Right lobe of liver (tissue), 4 donors: ENCODE measurements at regions not wholly inside any gene's neighbourhood (a gene's known extent, or its start where the extent isn't known, plus 50 kb on each side); places are given as distances from the start of the nearest gene placed in this dataset.

Source experiments
- CTCF ChIP-seq, 4 donors: fragments of 200-600 bp in 3 of 4; fragments of 450-650 bp in 1 of 4; IDR thresholded peaks; one replicate each; pipeline versions ENCODE4 v1.5.1 to v1.8.0; 2016 to 2022; ENCODE audit warnings: antibody characterized with exemption in 4 of 4, mild to moderate bottlenecking in 2 of 4
- POLR2A ChIP-seq: fragments of 450-650 bp; IDR thresholded peaks from one replicate; pipeline ENCODE4 v1.6.1; 2017; ENCODE audit warnings: antibody characterized with exemption, mild to moderate bottlenecking
- donor health status: DM: no; HTN: no; CAD: no.
- donor health status: DM: no; HTN: no; CAD: no.
- donor health status: DM: no; HTN: yes; CAD: no.

GRCh38 chr11:37184326-37184725 is 586.3 kb upstream of the RAG2 start:
- TF ChIP-seq CTCF (IDR thresholded peaks at IDR 0.05) (no peak), POLR2A (no peak)
